ENCODE measurements at regions not wholly inside any gene's neighbourhood (a gene's known extent, or its start where the extent isn't known, plus 50 kb on each side); places are given as distances from the start of the nearest gene placed in this dataset.
A peak's percentile ranks its signal among the peaks of the same experiment; 100 is the strongest.

DNA sequence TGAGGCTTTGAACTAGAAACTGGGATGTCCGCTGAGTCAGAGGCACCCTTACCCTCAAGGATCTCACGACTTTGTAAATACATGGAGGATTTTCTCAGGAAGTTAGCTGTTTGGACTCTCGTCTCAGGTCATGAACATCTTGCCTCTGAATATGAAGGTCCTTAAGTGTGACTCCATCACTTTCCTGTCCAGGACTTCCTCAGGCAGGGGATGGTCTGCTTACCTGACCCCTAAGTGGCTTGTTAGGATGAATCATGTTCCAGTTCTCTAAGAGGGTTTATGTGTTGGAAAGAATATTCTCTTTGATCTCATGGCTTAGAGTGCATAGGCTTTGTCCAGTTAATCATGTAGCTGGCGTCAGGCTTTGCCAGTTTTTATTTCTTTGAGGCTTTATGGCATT, 511.7 kb upstream of the KLF4 start:
- TF ChIP-seq, protein P1, sequence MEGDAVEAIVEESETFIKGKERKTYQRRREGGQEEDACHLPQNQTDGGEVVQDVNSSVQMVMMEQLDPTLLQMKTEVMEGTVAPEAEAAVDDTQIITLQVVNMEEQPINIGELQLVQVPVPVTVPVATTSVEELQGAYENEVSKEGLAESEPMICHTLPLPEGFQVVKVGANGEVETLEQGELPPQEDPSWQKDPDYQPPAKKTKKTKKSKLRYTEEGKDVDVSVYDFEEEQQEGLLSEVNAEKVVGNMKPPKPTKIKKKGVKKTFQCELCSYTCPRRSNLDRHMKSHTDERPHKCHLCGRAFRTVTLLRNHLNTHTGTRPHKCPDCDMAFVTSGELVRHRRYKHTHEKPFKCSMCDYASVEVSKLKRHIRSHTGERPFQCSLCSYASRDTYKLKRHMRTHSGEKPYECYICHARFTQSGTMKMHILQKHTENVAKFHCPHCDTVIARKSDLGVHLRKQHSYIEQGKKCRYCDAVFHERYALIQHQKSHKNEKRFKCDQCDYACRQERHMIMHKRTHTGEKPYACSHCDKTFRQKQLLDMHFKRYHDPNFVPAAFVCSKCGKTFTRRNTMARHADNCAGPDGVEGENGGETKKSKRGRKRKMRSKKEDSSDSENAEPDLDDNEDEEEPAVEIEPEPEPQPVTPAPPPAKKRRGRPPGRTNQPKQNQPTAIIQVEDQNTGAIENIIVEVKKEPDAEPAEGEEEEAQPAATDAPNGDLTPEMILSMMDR (IDR thresholded peaks at IDR 0.05; ENCODE audit: low read depth, low read length): no peak
- TF ChIP-seq, protein P2, sequence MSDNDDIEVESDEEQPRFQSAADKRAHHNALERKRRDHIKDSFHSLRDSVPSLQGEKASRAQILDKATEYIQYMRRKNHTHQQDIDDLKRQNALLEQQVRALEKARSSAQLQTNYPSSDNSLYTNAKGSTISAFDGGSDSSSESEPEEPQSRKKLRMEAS (IDR thresholded peaks at IDR 0.05; ENCODE audit: low read depth, low read length): no peak
- TF ChIP-seq POLR2A (IDR thresholded peaks at IDR 0.05; ENCODE audit: extremely low read depth, insufficient read length) (no peak), MYC (IDR thresholded peaks at IDR 0.05; ENCODE audit: low read depth, low read length) (no peak)
- H3K4me3 ChIP-seq (ENCODE audit: low read depth, low read length): no peak overlapping the region
- no peak for DNase-seq (ENCODE audit: low read depth)

DNA sequence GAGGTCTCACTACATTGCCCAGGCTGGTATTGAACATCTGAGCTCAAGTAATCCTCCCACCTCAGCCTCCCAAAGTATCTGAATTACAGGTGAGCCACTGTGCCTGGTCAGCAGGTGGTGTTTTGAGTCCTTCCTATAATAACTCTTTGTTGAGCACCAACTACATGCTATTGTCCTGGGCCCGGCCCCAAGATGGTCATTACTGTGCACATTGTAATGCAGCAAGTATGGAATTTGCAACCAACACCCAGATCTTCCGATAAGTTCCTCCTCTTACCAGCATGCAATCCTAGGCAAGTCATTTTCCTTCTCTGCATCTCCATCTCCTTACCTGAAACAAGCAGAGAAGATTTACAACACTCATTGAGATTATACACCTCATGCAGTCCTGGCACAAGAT, 510.3 kb upstream of the KLF4 start:
- TF ChIP-seq, protein P1 (IDR thresholded peaks at IDR 0.05; ENCODE audit: low read depth, low read length): no peak
- no peak for TF ChIP-seq POLR2A (IDR thresholded peaks at IDR 0.05; ENCODE audit: extremely low read depth, insufficient read length)
- TF ChIP-seq MYC (IDR thresholded peaks at IDR 0.05; ENCODE audit: low read depth, low read length): no peak
- TF ChIP-seq, protein P2 (IDR thresholded peaks at IDR 0.05; ENCODE audit: low read depth, low read length): no peak
- H3K4me3 ChIP-seq (ENCODE audit: low read depth, low read length): no peak overlapping the region
- no peak for DNase-seq (ENCODE audit: low read depth)

GRCh38 chr9:107999011-107999410, 509.4 kb upstream of the KLF4 start:
- no peak overlapping the region for H3K4me3 ChIP-seq (ENCODE audit: low read depth, low read length)
- DNase-seq (ENCODE audit: low read depth): no peak
- TF ChIP-seq, protein P1 (IDR thresholded peaks at IDR 0.05; ENCODE audit: low read depth, low read length): no peak
- TF ChIP-seq MYC (IDR thresholded peaks at IDR 0.05; ENCODE audit: low read depth, low read length) (no peak), POLR2A (IDR thresholded peaks at IDR 0.05; ENCODE audit: extremely low read depth, insufficient read length) (no peak)
- TF ChIP-seq, protein P2 (IDR thresholded peaks at IDR 0.05; ENCODE audit: low read depth, low read length): no peak

- peak; percentile 12 for DNase-seq (ENCODE audit: low read depth)
- no peak for TF ChIP-seq MYC (IDR thresholded peaks at IDR 0.05; ENCODE audit: low read depth, low read length)
- TF ChIP-seq, protein P1 (IDR thresholded peaks at IDR 0.05; ENCODE audit: low read depth, low read length): no peak
- TF ChIP-seq POLR2A (IDR thresholded peaks at IDR 0.05; ENCODE audit: extremely low read depth, insufficient read length): no peak
- TF ChIP-seq, protein P2 (IDR thresholded peaks at IDR 0.05; ENCODE audit: low read depth, low read length): no peak
Observed at GRCh38 chr9:107994648-107995047, 505.1 kb upstream of the KLF4 start.

GRCh38 chr9:107992271-107992670, 502.7 kb upstream of the KLF4 start:
- DNase-seq (ENCODE audit: low read depth): peak; percentile 58
- no peak for TF ChIP-seq POLR2A (IDR thresholded peaks at IDR 0.05; ENCODE audit: extremely low read depth, insufficient read length)
- TF ChIP-seq, protein P2 (IDR thresholded peaks at IDR 0.05; ENCODE audit: low read depth, low read length): no peak
- TF ChIP-seq, protein P1 (IDR thresholded peaks at IDR 0.05; ENCODE audit: low read depth, low read length): no peak
- no peak for TF ChIP-seq MYC (IDR thresholded peaks at IDR 0.05; ENCODE audit: low read depth, low read length)
- H3K4me3 ChIP-seq (ENCODE audit: low read depth, low read length): no peak overlapping the region

More at GRCh38 chr9:107994648-107995047, 505.1 kb upstream of the KLF4 start:
- H3K4me3 ChIP-seq (ENCODE audit: low read depth, low read length): no peak overlapping the region
